OCI-LY1 (cell line): ENCODE measurements at regions not wholly inside any gene's neighbourhood (a gene's known extent, or its start where the extent isn't known, plus 50 kb on each side); places are given as distances from the start of the nearest gene placed in this dataset.

Source experiments
- EZH2 ChIP-seq: fragments of 200-600 bp; sonication (generic), shearing (Covaris generic); IDR thresholded peaks from 2 replicates; pipeline ENCODE4 v1.8.0; 2017; ENCODE audit warnings: borderline replicate concordance, mixed run types, mild to moderate bottlenecking, antibody characterized with exemption, low read length, moderate library complexity, mixed read lengths
- TF ChIP-seq, protein P1 (sequence below): fragments of 200-600 bp; sonication (generic), shearing (Covaris generic); IDR thresholded peaks from 2 replicates; pipeline ENCODE4 v1.5.1; 2017; ENCODE audit warnings: mild to moderate bottlenecking, antibody characterized with exemption, low read length, moderate library complexity, mixed read lengths

DNA sequence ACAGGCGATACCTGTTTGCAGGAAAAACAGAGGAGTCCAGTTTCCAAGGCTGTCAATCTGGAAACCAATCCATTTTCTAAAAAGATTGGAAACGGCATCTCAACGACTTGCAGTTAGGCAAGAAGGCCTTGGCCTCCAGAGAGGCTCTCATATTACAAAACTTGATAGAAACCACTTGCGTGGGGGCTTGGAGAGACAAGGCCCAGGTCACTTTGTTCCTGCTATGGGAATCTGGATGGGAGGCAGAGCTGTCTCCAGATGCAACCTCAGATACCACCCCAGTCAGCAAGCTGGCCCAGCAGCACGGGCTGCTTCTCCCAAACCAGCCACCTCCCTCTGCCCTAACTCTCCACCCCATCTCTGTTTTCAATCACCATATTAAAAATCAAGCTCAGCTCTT lies 298.8 kb downstream of the TNS1 start:
- TF ChIP-seq, protein P1, sequence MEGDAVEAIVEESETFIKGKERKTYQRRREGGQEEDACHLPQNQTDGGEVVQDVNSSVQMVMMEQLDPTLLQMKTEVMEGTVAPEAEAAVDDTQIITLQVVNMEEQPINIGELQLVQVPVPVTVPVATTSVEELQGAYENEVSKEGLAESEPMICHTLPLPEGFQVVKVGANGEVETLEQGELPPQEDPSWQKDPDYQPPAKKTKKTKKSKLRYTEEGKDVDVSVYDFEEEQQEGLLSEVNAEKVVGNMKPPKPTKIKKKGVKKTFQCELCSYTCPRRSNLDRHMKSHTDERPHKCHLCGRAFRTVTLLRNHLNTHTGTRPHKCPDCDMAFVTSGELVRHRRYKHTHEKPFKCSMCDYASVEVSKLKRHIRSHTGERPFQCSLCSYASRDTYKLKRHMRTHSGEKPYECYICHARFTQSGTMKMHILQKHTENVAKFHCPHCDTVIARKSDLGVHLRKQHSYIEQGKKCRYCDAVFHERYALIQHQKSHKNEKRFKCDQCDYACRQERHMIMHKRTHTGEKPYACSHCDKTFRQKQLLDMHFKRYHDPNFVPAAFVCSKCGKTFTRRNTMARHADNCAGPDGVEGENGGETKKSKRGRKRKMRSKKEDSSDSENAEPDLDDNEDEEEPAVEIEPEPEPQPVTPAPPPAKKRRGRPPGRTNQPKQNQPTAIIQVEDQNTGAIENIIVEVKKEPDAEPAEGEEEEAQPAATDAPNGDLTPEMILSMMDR = no peak
- no peak for TF ChIP-seq EZH2
